K562 (cell line): ENCODE measurements at regions not wholly inside any gene's neighbourhood (a gene's known extent, or its start where the extent isn't known, plus 50 kb on each side); places are given as distances from the start of the nearest gene placed in this dataset.

ENCODE experiments used
- CLOCK ChIP-seq: fragments of 250-450 bp; sonication (Bioruptor Pico); IDR thresholded peaks from 2 replicates; pipeline ENCODE4 v1.4.0; 2020; ENCODE audit warnings: mild to moderate bottlenecking, moderate library complexity, borderline replicate concordance
- DIDO1 ChIP-seq: fragments of 450-650 bp; IDR thresholded peaks from 2 replicates; pipeline ENCODE4 v1.6.1; 2016; ENCODE audit warnings: low read depth, missing biosample characterization, missing genetic modification characterization
- ELK3 ChIP-seq: fragments of 450-650 bp; formaldehyde crosslinking; IDR thresholded peaks from 2 replicates; pipeline ENCODE4 v1.4.0; 2020; ENCODE audit warnings: mild to moderate bottlenecking
- GATAD2A ChIP-seq: fragments of 450-650 bp; IDR thresholded peaks from 2 replicates; pipeline ENCODE4 v1.6.1; 2017
- HNRNPK ChIP-seq: fragments of 200-400 bp; formaldehyde crosslinking; IDR thresholded peaks from one replicate; pipeline ENCODE4 v1.6.1; 2018; ENCODE audit warnings: mild to moderate bottlenecking, low read depth, low read length; ENCODE audit not compliant: poor library complexity, severe bottlenecking
- ILF3 ChIP-seq: fragments of 450-650 bp; IDR thresholded peaks from 2 replicates; pipeline ENCODE4 v1.6.1; 2018; ENCODE audit warnings: antibody characterized with exemption, mild to moderate bottlenecking, moderate library complexity, borderline replicate concordance
- IRF2 ChIP-seq: sonication (generic); formaldehyde crosslinking; IDR thresholded peaks from 2 replicates; pipeline ENCODE4 v1.8.1; 2022; ENCODE audit warnings: mild to moderate bottlenecking, missing genetic modification reagents
- MYNN ChIP-seq, 2 experiments: sonication (generic); formaldehyde crosslinking in 1 of 2; IDR thresholded peaks; 2 replicates each; pipeline versions ENCODE4 v1.5.0 to v1.6.1; 2016 to 2020; ENCODE audit warnings: antibody characterized with exemption in 1 of 2, missing genetic modification reagents in 1 of 2
- ZBTB2 ChIP-seq: fragments of 450-650 bp; IDR thresholded peaks from 2 replicates; pipeline ENCODE4 v1.6.1; 2016; ENCODE audit warnings: antibody characterized with exemption
- ZNF274 ChIP-seq: IDR thresholded peaks from 2 replicates; pipeline ENCODE4 v1.6.1; 2011; ENCODE audit warnings: low read depth, mild to moderate bottlenecking, low read length, moderate library complexity, borderline replicate concordance

- no peak for TF ChIP-seq CLOCK (CRISPR knock-in tag)
- TF ChIP-seq HNRNPK: no peak
- no peak for TF ChIP-seq IRF2 (CRISPR knock-in tag)
- TF ChIP-seq MYNN (IDR thresholded peaks at IDR 0.05): no peak
- no peak for TF ChIP-seq MYNN (CRISPR knock-in tag; IDR thresholded peaks at IDR 0.05)
- no peak for TF ChIP-seq ILF3
- no peak for TF ChIP-seq ZBTB2
- no peak for TF ChIP-seq GATAD2A
- no peak for TF ChIP-seq DIDO1 (tag)
- no peak for TF ChIP-seq ZNF274
- TF ChIP-seq ELK3 (CRISPR knock-in tag): no peak
Measured at GRCh38 chr15:57819646-57820045, 113.1 kb downstream of the POLR2M start (continued).
